Dermis microvascular lymphatic vessel endothelial cell (primary cell): ENCODE measurements at regions not wholly inside any gene's neighbourhood (a gene's known extent, or its start where the extent isn't known, plus 50 kb on each side); places are given as distances from the start of the nearest gene placed in this dataset.
"Not testable (repeated sequence)": the region's sequence is repeated elsewhere in the genome, so short reads cannot be mapped to it uniquely, and the experiment has no call there.

Experiments
- DNase-seq, 2 donors: peaks; one replicate each; pipeline versions ENCODE4 v3.0.0 to v3.0.0-alpha.2; 2010; ENCODE audit warnings: low read depth in 2 of 2

DNA sequence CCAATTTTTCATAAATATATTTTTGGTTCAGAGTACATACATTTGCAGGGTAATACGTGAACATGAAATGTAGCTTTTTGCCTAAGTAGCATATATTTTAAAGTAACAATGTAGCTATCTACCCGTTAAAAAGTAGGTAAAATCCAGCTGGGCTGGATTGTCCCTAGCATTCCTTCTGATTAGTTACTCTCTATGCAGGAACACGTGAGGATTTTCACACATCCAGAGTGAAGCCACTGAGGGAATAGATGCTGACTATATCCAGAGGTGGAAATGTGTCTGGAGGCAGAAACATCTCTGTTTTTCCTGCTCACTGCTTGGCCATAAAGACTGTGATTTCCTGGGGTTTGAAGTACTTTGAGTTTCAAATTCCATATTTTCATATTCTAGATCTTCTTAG is 338.9 kb upstream of the KIAA1217 start:
- DNase-seq: no peak

DNA sequence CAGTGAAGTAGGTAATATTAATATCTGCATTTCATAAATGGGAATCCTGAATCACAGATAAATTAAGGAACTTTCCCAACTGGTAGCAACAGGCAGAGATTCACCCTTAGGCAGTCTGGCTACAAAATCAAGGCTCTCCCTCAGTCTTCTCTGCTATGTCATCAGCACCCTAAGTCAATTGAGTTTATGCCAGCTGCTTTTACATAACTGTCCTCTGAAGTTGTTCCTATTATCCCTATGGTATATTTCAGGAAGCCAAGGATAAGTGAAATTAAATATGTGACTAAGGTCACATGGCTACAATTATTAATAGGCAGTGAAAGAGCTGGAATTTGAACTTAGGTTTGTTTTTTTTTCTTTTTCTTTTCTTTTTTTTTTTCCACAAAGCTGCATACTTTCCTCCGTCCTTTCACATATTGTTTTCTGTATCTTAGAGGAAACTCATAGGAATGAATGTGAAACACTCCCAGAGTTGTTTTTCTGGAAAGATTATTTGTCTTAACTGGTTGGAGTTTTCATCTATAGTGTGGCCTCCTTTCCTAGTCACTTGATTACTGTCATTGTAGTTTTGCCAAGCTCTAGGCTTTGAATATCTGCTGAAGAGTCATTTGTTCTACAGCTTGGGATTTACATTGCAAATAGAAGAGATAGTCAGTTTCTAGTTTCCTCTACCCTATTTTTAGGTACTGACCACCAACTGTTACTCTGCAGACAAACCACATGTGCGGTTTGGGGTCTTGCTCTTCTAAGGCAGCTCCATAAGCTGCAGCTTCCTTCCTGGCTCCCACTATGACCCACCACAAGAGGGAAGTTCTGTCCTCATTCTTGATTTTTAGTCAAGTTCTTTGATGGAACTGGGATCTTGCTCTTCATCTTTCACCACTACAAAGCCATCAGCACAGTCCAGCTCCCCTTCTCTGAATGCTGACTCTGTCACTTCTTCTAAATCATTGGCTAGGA is 338.0 kb upstream of the KIAA1217 start:
- DNase-seq: no peak

DNA sequence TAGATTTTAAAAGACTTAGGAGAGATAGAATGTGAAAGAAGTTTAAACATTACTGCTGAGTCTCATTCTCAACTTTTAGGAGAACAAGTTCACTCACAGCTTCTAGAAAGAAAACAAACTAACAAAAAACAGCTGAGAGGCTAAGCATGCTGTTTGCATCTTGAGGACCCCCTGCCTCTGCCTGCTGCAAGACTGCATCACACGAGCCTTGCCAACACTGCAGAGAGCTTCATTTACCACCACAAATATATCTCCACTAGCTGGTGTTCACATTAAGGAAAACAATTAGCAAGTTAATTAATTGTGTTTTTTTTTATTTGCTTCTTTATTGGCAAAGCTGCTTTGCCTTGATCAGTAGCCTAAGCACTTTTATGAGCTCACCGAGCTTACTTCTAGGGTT is 336.6 kb upstream of the KIAA1217 start:
- no peak for DNase-seq

DNA sequence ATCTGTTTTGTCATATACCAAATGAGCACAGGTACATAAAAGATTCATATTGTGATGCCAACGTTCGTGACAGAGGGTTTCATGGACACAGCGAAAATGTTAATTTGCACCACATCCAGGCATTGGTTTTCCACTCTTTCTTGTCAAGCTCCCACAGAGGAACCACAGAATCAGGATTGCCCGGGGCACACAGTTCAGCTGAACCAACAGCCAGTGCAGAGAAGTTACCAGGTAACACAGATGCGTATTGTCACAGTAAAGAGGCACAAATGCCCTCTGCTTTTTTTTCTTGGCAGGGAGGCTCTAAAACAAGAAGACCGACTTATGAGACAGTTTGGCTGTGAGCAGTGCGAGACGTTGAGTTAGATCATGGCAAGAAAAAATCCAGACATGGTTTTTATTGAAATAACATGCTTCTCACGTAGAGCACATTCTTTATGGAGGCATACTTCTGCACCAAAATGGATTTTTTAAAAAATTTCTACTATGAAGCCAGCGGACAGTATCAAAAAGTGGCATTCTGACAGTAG is 331.1 kb upstream of the KIAA1217 start:
- DNase-seq: no peak

DNA sequence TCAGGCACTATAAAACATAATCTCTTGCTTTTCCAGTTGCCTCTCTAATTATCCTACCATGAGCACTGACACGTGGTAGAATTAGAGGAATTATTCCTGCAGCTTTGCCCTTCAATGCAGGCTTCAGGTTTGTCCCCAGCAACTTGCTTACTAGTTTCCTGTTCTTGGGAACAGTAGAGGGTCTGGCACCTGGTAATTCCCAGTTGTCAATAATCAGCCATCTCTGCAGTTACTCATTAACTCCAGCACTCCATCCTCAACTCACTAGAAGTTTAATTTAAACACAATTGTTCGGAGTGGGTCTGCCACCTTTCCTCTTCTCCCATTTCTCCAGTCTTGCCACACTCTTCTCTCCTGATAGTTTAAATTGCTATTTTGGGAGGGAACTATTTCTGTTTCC is 324.3 kb upstream of the KIAA1217 start:
- DNase-seq: no peak

DNA sequence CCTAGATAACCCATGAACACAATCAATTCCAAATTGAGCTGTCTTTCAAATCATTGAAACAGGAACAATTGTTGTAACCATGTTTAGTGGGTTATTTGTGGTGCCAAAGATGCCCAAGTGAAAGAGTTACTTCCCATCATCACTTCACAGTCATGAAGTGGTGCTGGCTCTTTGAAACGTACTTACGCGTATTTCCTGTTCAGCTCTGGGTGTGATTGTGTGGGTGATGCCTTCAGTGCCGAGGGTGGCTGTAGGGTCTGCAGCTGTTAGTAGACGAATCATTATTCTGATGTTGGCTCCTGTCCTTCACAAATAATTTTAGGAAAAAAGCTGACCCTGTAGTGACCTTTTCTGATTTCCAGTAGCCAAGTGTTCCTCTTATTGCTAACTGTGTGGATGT is 323.1 kb upstream of the KIAA1217 start:
- DNase-seq: no peak

DNA sequence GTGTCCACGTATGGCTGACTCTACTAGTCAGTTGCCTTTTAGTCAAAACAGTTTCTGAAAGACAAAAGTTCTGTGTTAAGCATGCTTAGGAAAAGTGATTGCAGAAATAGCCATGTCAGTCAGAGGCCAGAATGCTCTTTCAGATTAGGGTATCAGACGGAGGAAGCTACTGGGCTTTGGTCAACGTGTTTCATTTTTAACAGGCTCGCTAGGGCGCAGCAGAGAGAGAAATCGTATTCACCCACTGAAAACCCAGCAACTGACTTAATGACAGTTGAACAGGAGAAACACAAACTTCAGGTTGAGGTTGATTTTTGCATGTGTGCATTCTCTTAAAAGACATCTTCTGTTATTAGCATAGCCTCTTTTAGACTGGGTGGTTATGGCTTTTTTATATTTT is 322.6 kb upstream of the KIAA1217 start:
- no peak for DNase-seq

DNA sequence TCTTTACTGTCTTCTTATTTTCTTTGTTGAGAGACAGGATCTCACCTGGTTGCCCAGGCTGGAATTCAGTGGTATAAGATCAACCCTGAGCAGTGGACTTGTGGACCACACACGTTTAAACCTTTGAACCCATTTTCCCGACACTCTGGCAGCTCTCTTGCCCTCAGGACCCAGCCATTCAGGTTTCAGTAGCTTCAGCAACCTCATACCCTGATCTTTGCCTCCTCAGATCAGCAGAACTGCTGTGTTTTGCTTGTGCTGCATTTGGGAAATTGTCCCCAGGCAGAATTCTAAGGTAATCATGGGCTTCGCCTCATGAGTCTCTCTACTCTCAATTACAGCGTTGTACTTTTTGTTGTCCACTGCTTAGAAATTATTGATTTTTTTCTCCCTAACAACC is 317.6 kb upstream of the KIAA1217 start:
- DNase-seq: no peak

DNA sequence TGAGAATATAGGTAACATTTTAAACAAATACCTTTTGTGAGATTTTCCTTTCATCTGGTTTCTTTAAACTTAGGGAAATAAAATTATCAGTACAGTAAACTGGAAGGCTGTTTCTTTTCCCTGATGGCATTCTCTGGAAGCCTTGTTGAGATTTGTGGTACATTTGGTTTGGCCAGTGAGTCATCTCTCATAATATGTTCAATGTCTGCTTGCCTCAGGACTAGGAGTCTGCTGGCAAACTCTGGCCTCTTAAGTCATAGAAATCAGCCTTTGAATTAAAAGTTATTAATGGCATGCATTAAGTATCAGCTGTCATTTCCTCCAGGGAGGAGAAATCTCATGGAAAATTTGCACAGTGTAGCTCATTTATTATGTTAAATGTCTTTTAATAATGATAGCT is 316.6 kb upstream of the KIAA1217 start:
- no peak for DNase-seq

DNA sequence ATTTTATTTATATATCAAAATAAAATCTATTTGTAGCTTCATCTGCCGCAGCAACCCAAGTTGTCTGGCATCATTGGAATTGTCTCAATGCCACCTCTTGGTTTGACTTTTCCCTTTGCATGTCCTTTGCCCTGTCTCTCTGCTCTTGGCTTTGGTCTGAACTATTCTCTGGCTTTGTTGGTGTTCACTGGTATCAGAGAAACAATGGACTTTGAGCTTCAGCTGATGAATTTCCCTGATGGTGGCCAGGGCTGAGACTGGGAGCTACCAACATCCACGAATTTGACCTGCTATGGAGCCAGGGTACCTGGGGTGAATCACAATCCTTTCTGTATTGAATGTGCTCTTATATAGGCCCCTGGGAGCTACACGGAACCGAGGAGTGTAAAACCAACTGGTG is 311.7 kb upstream of the KIAA1217 start:
- no peak for DNase-seq

DNA sequence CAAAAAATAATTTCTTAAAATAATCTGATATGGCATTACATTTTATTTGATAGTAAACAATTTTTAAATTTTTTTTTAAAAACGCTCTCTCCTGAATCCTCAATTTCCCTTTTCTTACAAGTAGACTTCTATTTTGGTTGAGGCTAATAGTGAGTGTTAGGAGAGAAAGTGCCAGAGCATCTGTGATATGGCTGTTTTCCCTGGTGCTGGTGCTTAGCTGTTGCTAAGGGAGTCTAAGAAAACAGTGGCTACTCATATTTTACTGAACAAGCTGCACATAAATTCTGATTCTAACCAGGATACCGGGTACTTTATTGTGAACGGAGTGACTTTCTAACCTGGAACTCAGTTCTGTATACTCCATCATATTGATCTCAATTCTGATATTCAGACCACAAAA is 311.1 kb upstream of the KIAA1217 start:
- DNase-seq: no peak

DNA sequence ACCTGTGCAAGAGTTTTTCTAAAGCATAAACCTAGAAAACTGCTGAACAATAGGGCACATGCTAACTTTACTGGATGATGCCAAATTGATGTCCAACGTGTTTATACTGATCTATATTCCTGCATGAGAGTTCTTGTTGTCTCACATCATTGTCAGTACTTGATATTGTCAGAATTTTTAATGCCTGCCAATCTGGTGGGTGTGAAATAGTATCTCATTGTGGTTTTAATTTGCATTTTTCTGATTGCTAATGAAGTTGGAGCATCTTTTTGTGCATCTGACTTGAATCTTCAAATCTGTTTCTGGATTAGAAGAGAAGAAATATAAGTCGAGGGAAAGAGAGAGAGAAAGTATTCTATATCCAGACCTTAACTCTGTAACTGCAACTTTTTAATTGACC is 309.8 kb upstream of the KIAA1217 start:
- DNase-seq: no peak

DNA sequence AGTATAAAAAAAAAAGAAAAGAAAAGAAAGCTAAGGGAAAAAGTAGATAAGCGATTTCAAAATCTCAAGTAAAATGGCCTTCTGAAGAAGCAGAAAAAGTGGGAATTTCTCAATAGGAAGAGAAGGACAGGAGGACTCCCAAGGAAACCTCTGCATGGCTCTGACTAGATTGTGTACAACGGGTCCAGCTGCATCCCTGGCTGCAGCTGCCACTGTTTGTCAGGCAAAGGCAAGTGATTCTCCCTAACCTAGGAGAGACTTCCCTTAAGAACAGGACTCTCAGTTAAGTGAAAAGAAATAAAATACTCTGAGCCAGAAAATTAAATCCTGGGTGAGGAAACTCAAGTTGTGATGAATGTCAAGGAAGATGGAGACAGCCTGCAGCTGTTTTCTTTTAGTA is 298.6 kb upstream of the KIAA1217 start:
- no peak for DNase-seq

DNA sequence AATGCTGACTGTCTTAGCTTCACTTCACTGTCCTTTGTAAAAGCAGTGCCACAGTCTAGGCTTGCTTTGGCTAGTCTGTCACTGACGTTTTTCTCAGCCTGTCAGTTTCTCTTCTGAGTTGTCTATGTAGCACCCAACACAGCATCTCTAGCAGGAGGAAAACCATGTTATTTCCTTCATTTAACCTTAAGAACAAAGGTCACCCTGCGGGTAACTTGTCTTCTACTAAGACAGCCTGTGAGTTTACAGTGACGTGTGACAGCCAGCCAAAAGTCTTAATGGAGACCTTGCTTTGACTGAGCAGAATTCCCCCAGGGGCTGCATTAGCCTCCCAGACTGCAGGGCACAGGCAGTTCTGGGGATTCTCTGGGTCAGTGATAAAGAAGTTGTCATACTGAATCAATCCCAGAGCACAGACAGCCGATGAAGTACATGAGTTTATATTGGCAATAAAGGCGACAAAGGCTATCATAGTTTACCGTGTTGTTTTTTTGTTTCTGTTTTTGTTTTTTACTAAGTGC is 296.0 kb upstream of the KIAA1217 start:
- no peak for DNase-seq

DNA sequence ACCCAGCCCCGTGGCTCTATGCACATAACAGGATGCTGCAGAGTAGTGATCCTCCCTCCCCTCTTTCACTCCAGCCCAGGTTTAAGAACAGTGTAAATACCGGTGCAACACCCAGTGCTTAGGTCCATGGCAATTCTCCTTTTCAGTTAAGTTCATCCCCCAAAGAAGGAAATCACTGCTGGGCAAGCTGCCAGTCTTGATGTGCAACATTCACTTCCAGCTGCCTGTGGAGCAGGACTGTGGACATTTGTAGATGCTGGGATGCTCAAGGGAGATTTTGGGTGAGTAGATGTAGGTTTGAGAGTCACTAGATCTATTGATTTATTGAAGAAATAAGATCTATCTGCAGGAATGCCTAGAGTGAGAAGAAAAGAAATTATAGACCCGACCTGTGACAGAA is 294.3 kb upstream of the KIAA1217 start:
- DNase-seq: no peak

DNA sequence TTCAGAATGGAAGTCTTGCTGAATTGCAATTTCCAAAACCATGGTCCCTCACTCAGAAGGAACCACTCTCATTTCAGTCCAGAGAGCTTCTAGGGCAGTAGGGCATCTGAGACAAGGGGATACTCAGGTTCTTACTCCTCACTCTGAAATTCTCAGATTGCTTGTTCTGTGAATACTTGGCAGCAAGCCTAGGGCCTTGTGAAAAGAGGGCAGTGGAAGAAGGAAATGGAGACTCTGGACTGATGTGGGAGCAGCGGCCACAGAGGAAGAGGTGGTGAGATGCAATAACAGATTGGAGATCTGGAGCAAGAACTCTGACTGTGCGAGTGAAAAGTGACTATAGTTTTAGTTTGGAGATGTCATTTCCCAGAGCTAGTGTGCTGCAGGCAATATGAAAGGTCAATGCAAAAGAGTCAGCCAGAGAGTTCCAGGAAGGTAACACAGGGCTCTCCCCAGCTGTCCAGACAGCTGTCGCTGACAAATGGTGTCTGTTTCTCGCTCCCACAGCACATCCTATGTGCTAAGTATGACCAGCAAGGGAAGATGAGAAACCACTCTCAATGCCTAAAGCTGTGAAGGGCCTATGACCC is 291.6 kb upstream of the KIAA1217 start:
- no peak for DNase-seq

DNA sequence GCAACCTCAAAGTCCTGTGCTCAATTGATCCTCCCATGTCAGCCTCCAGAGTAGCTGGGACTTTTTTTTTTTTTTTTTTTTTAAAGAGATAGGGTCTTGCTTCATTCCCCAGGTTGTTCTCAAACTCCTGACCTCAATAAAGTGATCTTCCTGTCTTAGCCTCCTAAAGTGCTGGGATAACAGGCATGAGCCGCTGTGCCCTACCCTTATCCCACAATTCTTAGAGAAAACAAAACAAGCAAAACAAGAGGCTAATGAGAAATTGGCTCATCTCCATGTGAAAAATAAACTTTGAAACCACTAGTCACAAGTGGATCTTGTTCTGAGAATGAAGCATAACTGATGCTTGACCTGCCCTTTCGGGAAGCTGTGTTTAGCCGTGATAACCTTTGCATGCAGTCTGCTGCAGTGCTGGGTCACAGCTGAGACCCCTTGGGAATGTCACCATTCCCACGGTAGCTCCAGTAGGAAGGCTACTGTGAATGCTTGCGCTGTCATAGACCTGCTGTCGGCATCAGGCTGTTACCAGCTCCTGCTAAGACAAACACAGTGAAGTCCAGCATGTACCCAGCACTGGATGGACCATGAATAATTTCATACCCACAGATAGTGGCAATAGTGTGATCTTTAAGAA is 290.7 kb upstream of the KIAA1217 start:
- peak in 1 of 2 donors; percentile 3 for DNase-seq

DNA sequence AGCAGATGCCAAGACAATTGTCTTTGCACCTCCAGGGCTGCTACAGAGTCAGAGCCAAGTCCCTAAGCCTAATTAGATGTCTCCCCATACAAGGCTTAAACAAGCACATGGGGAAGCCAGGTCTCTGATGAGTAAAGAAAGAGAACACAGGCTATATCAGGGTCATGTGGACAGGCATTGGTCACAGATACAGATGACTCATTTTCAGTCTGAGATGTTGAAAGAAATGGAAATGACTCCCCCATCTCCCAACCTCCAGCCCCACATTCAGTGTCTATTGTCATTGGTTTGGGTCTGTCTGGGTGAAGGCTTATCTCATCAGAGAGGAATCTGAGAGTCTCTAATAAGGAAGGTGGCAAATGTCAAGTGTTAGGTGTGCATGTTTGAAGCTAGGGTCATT is 290.1 kb upstream of the KIAA1217 start:
- DNase-seq: peak in 1 of 2 donors; percentile 5

DNA sequence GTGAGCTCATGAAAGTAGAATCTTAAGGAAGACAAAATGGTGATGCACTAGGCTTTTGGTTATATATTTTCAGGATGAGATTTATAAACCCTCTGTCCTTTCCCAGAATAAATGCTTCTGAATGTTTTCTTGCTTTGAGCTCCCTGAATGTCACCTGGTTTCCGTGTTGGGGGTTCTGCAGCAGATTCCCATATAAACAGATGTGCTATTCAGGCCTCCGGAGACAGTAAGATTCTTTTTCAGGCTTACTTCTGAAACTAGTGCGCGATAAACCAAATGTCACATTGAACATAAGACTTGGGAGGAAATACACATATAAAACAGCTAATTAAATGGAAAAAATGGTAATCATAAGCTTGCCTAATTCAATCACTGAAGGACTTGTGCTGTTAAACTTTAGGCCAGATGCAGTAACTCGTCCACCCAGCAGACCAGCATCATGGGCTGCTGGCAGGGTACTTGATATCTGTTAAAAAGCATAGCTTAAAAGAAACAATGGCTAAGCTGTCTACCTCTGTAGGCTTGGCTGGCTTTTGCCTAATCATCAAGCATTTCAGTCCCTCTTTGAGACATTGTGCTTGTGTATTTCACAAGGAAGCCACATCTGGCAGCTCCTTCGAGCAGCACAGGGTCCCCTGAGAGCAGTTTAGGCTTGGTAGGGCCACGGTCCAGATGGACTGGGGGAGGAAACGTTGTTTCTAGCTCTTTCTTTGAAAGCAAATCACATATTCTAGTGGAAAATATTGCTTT is 281.2 kb upstream of the KIAA1217 start:
- no peak for DNase-seq

DNA sequence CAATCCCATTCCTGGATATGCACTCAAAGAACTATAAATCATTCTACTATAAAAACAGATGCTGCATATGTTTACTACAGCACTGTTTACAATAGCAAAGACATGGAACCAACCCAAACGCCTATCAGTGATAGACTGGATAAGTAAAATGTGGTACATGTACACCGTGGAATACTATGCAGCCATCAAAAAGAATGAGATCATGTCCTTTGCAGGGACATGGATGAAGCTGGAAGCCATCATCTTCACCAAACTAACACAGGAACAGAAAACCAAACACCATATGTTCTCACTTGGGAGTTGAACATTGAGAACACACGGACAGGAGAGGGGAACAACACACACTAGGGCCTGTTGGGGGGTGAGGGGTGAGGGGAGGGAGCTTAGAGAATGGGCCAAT is 274.9 kb upstream of the KIAA1217 start:
- DNase-seq: not testable (repeated sequence)

DNA sequence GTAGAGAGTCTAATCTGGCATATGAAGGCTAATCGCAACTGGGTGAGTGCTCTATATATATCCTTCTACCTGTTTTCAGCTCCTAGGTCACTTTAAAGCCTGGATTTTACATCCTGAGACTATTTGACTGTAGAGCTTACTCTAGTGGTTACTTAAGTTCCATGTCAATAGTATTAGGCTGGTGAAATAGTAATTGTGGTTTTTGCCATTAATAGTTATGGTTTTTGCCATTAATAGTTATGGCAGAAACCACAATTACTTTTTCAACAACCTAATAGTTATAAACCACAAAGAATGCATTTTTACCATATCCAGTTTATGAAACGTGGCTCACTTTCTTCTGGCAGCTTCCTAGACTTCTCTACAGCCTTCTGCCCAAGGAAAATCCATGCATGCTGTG is 263.1 kb upstream of the KIAA1217 start:
- DNase-seq: no peak

DNA sequence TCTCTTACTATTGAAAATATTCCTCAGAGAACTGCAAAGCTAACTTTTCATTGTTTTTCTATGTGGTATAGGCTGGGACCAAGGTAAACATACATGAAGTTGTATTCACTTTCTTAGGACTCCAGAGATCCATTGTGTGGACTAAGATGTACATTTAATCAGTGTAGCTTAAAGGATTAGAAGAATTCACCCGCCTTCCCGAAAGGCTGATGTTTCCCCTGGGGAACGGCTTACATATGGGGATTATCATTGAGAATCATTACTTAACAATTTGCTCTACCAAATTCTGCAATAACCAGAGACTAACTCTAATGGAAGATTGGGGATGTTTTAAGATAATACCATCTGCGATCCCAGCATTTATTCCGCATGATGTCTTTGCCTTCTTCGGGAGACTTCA is 257.1 kb upstream of the KIAA1217 start:
- DNase-seq: no peak
